Inflammatory macrophage treated with lipopolysaccharide for 1 hour (primary cell): ENCODE measurements at regions not wholly inside any gene's neighbourhood (a gene's known extent, or its start where the extent isn't known, plus 50 kb on each side); places are given as distances from the start of the nearest gene placed in this dataset.

Source experiments
- DNase-seq, 2 donors: peaks; one replicate each; pipeline ENCODE4 v3.0.0-alpha.2; 2020 to 2022

GRCh38 chr19:31959527-31960018 lies 385.8 kb upstream of the ZNF507 start:
- no peak for DNase-seq

DNA sequence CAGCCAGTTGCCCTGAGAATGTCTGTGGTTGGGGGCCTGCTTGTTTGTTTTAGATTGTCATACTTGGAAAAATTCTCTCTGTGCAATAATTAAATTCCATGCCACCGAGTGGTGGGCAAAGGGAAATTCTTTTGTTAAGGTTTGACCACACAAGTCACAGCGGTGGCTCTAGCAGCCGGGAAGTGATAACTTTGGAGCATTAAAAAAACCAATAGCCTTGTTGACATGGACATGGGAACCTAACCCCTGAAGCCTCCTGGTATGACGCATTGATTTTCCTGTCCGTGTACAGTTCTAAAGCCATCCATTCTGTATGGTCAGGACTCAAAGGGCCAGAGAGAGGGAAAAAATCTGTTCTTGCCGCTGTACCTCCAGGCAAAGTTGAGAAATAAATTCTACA lies 384.9 kb upstream of the ZNF507 start:
- DNase-seq: no peak

- DNase-seq: no peak
Observed at GRCh38 chr19:31961191-31961590, 384.2 kb upstream of the ZNF507 start.

DNA sequence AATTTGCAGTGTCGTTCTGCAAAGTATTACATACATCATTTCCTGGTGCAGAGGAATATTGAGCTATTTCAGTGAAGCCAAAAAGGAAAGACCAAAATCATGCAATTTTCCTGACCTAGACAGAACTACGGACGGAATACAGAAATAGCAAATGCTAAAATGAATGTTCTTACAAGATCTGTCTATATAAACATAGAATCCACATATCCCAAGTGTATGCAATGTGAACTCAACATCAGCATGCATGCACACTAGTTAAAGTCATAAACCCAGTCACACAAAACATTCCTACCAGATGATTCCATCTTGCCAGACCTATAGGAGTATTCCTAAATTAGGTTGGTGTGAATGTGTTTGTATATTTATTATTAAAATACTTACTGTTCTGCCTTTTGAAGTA lies 383.7 kb upstream of the ZNF507 start:
- no peak for DNase-seq

GRCh38 chr19:31962561-31962996 lies 382.8 kb upstream of the ZNF507 start:
- DNase-seq: no peak

- no peak for DNase-seq
Observed at GRCh38 chr19:31963746-31964145, 381.7 kb upstream of the ZNF507 start.

DNA sequence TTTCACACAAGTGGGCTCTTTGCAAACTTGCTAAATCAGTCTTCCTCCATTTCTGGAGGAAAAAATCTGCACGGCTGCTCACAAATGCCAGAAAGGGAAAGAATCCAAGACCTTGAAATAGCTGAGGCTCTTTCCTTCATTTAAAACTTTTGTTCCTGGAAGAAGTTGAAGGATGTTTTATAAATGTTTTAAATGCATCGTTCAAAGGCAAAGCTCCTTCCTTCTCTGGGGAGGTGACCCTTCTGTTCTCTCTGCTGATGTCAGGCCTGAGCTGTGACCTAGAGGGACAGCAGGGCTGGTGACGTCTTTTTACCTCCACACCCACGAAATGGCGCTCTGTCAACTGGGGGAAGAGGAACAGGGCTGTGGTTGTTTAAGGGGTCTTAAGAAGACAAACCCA lies 376.4 kb upstream of the ZNF507 start:
- no peak for DNase-seq

- no peak for DNase-seq
Observed at GRCh38 chr19:31970027-31970461, 375.4 kb upstream of the ZNF507 start.

DNA sequence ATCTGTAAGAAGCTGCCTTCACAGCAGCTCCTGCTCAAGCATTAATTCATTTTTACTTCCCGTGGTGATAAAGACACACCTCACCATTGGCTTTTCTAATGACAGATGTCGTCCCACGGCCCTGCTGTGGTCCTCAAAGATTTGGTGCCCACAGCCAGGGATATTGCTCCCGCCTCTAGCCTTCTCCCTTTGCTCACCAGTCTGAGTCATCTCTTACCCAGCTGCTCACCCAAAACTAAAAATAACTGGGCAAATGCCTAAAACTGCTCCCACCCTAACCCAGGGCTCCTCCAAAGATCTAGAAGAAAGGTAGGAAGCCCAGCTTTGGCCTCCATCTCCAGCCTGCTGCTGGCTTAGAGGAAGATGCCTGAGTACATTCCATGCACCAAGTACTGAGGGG lies 371.1 kb upstream of the ZNF507 start:
- no peak for DNase-seq

DNA sequence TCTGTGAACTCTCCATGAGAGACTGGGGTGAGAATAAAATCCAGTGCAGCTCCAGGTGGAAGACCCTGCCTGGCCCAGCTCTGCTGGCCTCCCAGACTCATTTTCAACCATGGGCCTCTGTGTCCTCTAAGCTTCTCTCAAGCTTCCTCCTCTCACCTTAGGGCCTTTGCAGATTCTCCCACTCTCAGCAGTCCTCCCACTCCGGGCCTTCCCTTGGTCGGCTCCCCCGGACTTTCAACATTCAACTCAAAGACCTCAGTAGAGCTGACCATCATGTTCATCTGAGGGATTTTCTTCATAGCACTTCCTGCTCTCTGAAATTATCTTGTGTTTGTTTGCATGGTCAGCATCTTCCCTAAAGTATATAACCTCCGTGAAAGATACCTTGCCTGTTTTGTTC lies 370.5 kb upstream of the ZNF507 start:
- DNase-seq: no peak

DNA sequence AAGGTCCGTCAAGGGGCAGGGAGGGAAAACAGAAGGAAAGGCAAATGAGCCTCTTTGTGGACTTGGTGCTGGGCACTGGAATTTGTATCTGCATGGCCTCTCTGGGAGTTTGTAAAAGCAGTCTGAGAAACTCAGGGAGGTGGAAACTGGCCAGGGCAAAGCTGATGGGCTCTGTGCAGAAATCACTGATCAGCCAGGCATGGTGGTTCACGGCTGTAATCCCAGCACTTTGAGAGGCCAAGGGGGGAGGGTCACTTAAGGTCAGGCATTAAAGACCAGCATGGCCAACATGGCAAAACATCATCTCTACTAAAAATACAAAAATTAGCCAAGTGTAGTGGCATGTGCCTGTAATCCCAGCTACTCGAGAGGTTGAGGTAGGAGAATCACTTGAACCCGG lies 369.9 kb upstream of the ZNF507 start:
- DNase-seq: no peak

- no peak for DNase-seq
Observed at GRCh38 chr19:31976775-31977536, 368.5 kb upstream of the ZNF507 start.

- no peak for DNase-seq
Observed at GRCh38 chr19:31979362-31979761, 366.0 kb upstream of the ZNF507 start.

DNA sequence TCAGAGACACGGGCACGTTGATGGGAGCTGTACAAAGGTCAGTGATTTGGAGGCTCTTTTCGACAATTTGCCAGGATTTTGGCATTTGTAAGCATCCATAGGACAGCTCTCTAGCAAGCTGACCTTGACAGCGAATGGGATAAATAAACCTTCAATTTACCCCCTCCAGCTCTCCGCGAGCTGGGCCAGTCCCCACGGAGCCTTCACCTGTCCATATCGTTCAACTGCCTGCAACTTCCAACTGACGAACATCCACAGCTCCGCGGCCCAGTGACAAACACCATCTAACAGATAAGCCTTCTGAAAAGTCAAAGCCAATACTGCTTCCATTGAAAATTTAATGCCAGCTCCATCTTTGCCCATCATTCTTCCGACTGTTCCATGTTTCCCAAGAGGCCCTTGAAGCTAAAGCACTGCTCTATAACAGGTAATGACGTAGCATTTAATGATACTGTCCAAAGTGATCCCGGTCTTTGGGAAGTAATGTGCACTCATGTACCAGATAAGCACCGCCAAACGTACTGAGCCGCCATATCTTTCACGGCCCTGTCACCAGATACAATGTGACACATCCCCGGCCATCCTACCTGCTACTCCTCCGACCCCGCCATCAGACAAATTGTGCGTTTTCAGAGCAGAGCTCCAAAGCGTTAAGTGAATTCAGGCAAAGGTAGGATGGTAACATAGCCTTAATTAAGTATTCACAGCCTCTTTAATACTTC lies 365.3 kb upstream of the ZNF507 start:
- DNase-seq: no peak

GRCh38 chr19:31980796-31981195 lies 364.6 kb upstream of the ZNF507 start:
- no peak for DNase-seq

DNA sequence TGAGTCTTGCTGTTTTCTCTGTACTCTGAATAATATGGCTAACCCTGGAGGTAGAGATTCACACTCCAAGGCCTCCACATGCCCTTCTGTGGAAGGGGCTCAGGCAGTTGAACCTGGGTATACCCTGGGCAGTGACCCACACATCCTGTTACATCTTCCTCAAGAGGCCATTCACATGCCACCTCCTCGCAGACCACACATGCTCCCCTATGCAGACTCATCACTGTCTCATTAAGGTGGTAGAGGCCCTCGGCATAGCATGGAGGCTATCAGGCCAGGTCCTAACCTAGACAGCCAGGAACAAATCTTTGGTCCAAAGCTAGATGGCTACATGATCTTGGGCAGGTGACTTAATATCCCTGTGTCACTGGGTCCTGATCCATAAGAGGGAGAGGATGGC lies 363.9 kb upstream of the ZNF507 start:
- no peak for DNase-seq

DNA sequence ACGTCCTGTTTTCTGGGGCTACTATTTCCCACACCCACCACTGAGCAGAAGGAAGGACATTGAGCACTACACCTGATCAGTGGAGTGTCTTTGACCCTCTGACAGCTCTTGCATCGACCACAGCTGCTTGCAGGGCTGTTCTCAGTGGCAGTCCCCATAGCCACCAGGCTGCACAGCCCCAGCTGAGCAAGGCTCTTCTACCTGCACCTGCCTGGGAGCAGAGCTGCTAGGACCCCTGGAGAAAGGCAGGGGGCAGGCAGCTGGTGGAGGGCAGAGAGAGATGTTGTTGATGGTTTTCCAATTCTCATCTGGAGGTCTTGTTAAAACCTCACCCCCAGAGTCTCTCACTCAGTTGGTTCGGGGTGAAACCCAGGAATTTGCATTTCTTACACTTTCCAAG lies 361.8 kb upstream of the ZNF507 start:
- no peak for DNase-seq

DNA sequence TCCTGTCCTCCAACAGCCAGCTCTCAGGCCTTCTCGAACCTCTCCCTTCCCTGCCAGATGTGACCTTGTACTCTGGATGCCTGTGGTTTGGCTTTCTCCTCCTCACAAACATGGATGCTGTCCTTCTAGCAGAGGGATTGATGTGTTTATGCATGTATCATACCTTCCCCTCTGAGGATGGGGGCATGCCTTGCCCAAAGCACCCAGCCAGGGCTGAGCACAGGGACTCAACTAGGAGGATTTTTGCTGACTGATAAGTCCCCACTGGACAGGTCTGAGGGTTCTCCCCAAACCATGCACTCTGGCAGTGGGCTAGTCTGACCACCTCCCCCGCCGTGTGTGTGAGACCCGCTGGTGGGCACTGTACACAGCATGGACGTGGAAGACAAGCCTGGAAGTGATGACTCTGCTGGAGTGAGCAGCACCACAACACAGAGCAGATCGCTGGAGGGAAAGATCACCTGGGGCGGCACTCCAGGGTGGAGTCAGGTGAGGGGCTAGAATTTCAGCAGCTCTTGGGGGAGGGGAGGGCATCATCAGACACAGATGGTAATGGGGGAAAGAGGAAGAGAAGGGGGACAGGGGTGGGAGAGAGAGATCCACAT lies 360.3 kb upstream of the ZNF507 start:
- no peak for DNase-seq

DNA sequence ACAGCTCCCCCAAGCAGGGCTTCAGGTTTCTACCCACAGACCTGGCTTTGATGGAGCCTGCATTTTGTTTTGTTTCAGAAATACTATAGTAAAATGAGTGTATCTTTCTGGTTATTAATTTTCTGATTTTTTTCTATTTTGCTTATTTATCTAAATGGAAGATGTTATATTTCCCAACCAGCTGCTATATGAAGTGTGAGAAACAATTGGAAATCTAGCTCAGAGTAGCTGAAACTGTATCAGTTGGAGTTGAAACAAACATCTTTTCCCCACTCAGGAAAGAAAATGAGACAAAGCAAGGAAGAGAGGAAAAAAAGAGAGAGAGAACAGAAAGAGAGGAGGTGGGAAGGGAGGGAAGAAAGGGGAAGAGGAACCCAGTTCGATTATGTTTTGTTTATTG lies 358.5 kb upstream of the ZNF507 start:
- no peak for DNase-seq

DNA sequence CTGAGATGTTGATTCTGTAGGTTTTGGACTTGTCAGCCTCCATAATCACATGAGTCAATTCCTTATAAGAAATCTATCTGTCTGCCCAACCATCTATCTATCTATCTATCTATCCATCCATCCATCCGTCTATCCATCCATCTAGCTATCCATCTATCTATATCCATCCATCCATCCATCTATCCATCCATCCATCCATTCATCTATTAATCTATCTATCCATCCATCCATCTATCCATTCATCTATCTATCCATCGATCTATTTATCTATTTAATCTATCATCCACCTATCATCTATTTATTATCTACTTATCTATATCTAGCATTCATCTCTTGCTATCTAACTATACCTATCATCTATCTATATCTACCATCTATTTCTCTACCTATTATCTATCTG lies 357.2 kb upstream of the ZNF507 start:
- DNase-seq: no peak

- no peak for DNase-seq
Observed at GRCh38 chr19:31991984-31992655, 353.3 kb upstream of the ZNF507 start.

GRCh38 chr19:31992750-31993149 lies 352.7 kb upstream of the ZNF507 start:
- no peak for DNase-seq

GRCh38 chr19:31995546-31995945 lies 349.9 kb upstream of the ZNF507 start:
- DNase-seq: no peak
